Endothelial cell (in vitro differentiated cells): ENCODE measurements at regions not wholly inside any gene's neighbourhood (a gene's known extent, or its start where the extent isn't known, plus 50 kb on each side); places are given as distances from the start of the nearest gene placed in this dataset.
"Not testable (repeated sequence)": the region's sequence is repeated elsewhere in the genome, so short reads cannot be mapped to it uniquely, and the experiment has no call there.

ENCODE experiments used
- DNase-seq: peaks from one replicate; pipeline ENCODE4 v3.0.0; 2021; ENCODE audit warnings: low spot score
- H3K27ac Mint-ChIP-seq: one replicate; pipeline ENCODE4 v1.8.0; 2021; ENCODE audit warnings: mixed read lengths, inconsistent platforms; ENCODE audit not compliant: unreplicated experiment
- H3K27me3 Mint-ChIP-seq: one replicate; pipeline ENCODE4 v1.8.0; 2021; ENCODE audit warnings: mild to moderate bottlenecking, moderate library complexity, mixed read lengths, inconsistent platforms; ENCODE audit not compliant: unreplicated experiment
- H3K36me3 Mint-ChIP-seq: one replicate; pipeline ENCODE4 v1.8.0; 2021; ENCODE audit warnings: mild to moderate bottlenecking, low read depth, mixed read lengths, inconsistent platforms; ENCODE audit not compliant: unreplicated experiment
- H3K4me1 Mint-ChIP-seq: one replicate; pipeline ENCODE4 v1.8.0; 2021; ENCODE audit warnings: mild to moderate bottlenecking, mixed read lengths, inconsistent platforms; ENCODE audit not compliant: unreplicated experiment
- H3K4me3 Mint-ChIP-seq: one replicate; pipeline ENCODE4 v1.8.0; 2021; ENCODE audit warnings: mild to moderate bottlenecking, mixed read lengths, inconsistent platforms; ENCODE audit not compliant: unreplicated experiment
- H3K9me3 Mint-ChIP-seq: one replicate; pipeline ENCODE4 v1.8.0; 2021; ENCODE audit warnings: mixed read lengths, inconsistent platforms; ENCODE audit not compliant: unreplicated experiment

- H3K4me1 Mint-ChIP-seq, H3K9me3 Mint-ChIP-seq, H3K4me3 Mint-ChIP-seq, H3K27me3 Mint-ChIP-seq, DNase-seq, H3K36me3 Mint-ChIP-seq, H3K27ac Mint-ChIP-seq: not testable (repeated sequence)
These were observed 89.4 kb downstream of the DDX11 start for GRCh38 chr12:31162896-31163560.

- H3K36me3 Mint-ChIP-seq, H3K4me1 Mint-ChIP-seq, H3K27ac Mint-ChIP-seq, H3K27me3 Mint-ChIP-seq, DNase-seq, H3K9me3 Mint-ChIP-seq, H3K4me3 Mint-ChIP-seq: not testable (repeated sequence)
These were observed 100.6 kb downstream of the DDX11 start for GRCh38 chr12:31174293-31174692.

- H3K36me3 Mint-ChIP-seq, H3K27me3 Mint-ChIP-seq, H3K9me3 Mint-ChIP-seq, H3K4me1 Mint-ChIP-seq, H3K4me3 Mint-ChIP-seq, H3K27ac Mint-ChIP-seq, DNase-seq: not testable (repeated sequence)
These were observed 103.9 kb downstream of the DDX11 start for GRCh38 chr12:31177514-31177913.

GRCh38 chr12:31178875-31179274, 105.2 kb downstream of the DDX11 start:
- not testable (repeated sequence) for H3K9me3 Mint-ChIP-seq, H3K4me3 Mint-ChIP-seq, H3K27me3 Mint-ChIP-seq, H3K4me1 Mint-ChIP-seq, H3K27ac Mint-ChIP-seq, DNase-seq, H3K36me3 Mint-ChIP-seq

GRCh38 chr12:31179627-31180237, 106.1 kb downstream of the DDX11 start:
- not testable (repeated sequence) for H3K27me3 Mint-ChIP-seq, H3K4me1 Mint-ChIP-seq, DNase-seq, H3K27ac Mint-ChIP-seq, H3K4me3 Mint-ChIP-seq, H3K36me3 Mint-ChIP-seq, H3K9me3 Mint-ChIP-seq

GRCh38 chr12:31182571-31182970, 108.9 kb downstream of the DDX11 start:
- H3K4me1 Mint-ChIP-seq, H3K27ac Mint-ChIP-seq, H3K27me3 Mint-ChIP-seq, H3K4me3 Mint-ChIP-seq, DNase-seq, H3K36me3 Mint-ChIP-seq, H3K9me3 Mint-ChIP-seq: not testable (repeated sequence)

- H3K4me3 Mint-ChIP-seq, H3K27me3 Mint-ChIP-seq, H3K36me3 Mint-ChIP-seq, H3K4me1 Mint-ChIP-seq, H3K27ac Mint-ChIP-seq, H3K9me3 Mint-ChIP-seq, DNase-seq: not testable (repeated sequence)
These were observed 109.4 kb downstream of the DDX11 start for GRCh38 chr12:31183107-31183506.

- not testable (repeated sequence) for H3K4me1 Mint-ChIP-seq, H3K36me3 Mint-ChIP-seq, H3K27me3 Mint-ChIP-seq, H3K4me3 Mint-ChIP-seq, H3K9me3 Mint-ChIP-seq, DNase-seq, H3K27ac Mint-ChIP-seq
These were observed 110.2 kb downstream of the DDX11 start for GRCh38 chr12:31183899-31184298.

- not testable (repeated sequence) for H3K9me3 Mint-ChIP-seq, H3K4me1 Mint-ChIP-seq, H3K27me3 Mint-ChIP-seq, H3K36me3 Mint-ChIP-seq, DNase-seq, H3K4me3 Mint-ChIP-seq, H3K27ac Mint-ChIP-seq
These were observed 111.0 kb downstream of the DDX11 start for GRCh38 chr12:31184667-31185066.

GRCh38 chr12:31192689-31193088, 119.0 kb downstream of the DDX11 start:
- not testable (repeated sequence) for DNase-seq, H3K4me1 Mint-ChIP-seq, H3K27ac Mint-ChIP-seq, H3K36me3 Mint-ChIP-seq, H3K9me3 Mint-ChIP-seq, H3K27me3 Mint-ChIP-seq, H3K4me3 Mint-ChIP-seq

- H3K36me3 Mint-ChIP-seq, H3K9me3 Mint-ChIP-seq, H3K4me3 Mint-ChIP-seq, DNase-seq, H3K27ac Mint-ChIP-seq, H3K4me1 Mint-ChIP-seq, H3K27me3 Mint-ChIP-seq: not testable (repeated sequence)
These were observed 122.0 kb downstream of the DDX11 start for GRCh38 chr12:31195620-31196019.

- not testable (repeated sequence) for H3K4me1 Mint-ChIP-seq, H3K27ac Mint-ChIP-seq, H3K4me3 Mint-ChIP-seq, DNase-seq, H3K9me3 Mint-ChIP-seq, H3K27me3 Mint-ChIP-seq, H3K36me3 Mint-ChIP-seq
These were observed 125.8 kb downstream of the DDX11 start for GRCh38 chr12:31199476-31199875.
